Myocyte (in vitro differentiated cells): ENCODE measurements at regions not wholly inside any gene's neighbourhood (a gene's known extent, or its start where the extent isn't known, plus 50 kb on each side); places are given as distances from the start of the nearest gene placed in this dataset.
"Not testable (repeated sequence)": the region's sequence is repeated elsewhere in the genome, so short reads cannot be mapped to it uniquely, and the experiment has no call there.

Source experiments
- DNase-seq: peaks from one replicate; pipeline ENCODE4 v3.0.0-alpha.2; 2012; ENCODE audit warnings: low read depth

GRCh38 chr1:185408700-185409270, 91.7 kb upstream of the IVNS1ABP start:
- no peak for DNase-seq

GRCh38 chr1:185406691-185407009, 89.6 kb upstream of the IVNS1ABP start:
- DNase-seq: no peak

GRCh38 chr1:185406006-185406690, 89.1 kb upstream of the IVNS1ABP start:
- no peak for DNase-seq

GRCh38 chr1:185404907-185405568, 88.0 kb upstream of the IVNS1ABP start:
- DNase-seq: no peak

GRCh38 chr1:185404291-185404690, 87.2 kb upstream of the IVNS1ABP start:
- no peak for DNase-seq

- DNase-seq: peak; percentile 64
Observed at GRCh38 chr1:185402930-185403329, 85.9 kb upstream of the IVNS1ABP start.

GRCh38 chr1:185401019-185401418, 84.0 kb upstream of the IVNS1ABP start:
- DNase-seq: no peak

GRCh38 chr1:185400052-185400451, 83.0 kb upstream of the IVNS1ABP start:
- peak; percentile 74 for DNase-seq

GRCh38 chr1:185398599-185398998, 81.6 kb upstream of the IVNS1ABP start:
- no peak for DNase-seq

GRCh38 chr1:185398022-185398421, 81.0 kb upstream of the IVNS1ABP start:
- DNase-seq: no peak

GRCh38 chr1:185397183-185397582, 80.1 kb upstream of the IVNS1ABP start:
- no peak for DNase-seq

- DNase-seq: no peak
Observed at GRCh38 chr1:185396126-185396525, 79.1 kb upstream of the IVNS1ABP start.

- no peak for DNase-seq
Observed at GRCh38 chr1:185393815-185394214, 76.8 kb upstream of the IVNS1ABP start.

- DNase-seq: no peak
Observed at GRCh38 chr1:185393205-185393604, 76.2 kb upstream of the IVNS1ABP start.

GRCh38 chr1:185388815-185389214, 71.8 kb upstream of the IVNS1ABP start:
- DNase-seq: no peak

GRCh38 chr1:185388346-185388745, 71.3 kb upstream of the IVNS1ABP start:
- DNase-seq: no peak

GRCh38 chr1:185385991-185386390, 68.9 kb upstream of the IVNS1ABP start:
- DNase-seq: no peak

- DNase-seq: not testable (repeated sequence)
Observed at GRCh38 chr1:185383805-185384204, 66.8 kb upstream of the IVNS1ABP start.

- no peak for DNase-seq
Observed at GRCh38 chr1:185377831-185378230, 60.8 kb upstream of the IVNS1ABP start.

GRCh38 chr1:185376840-185377635, 60.0 kb upstream of the IVNS1ABP start:
- no peak for DNase-seq

GRCh38 chr1:185376288-185376687, 59.2 kb upstream of the IVNS1ABP start:
- no peak for DNase-seq

GRCh38 chr1:185375583-185375982, 58.5 kb upstream of the IVNS1ABP start:
- no peak for DNase-seq
